AG04449 (cell line): ENCODE measurements at regions not wholly inside any gene's neighbourhood (a gene's known extent, or its start where the extent isn't known, plus 50 kb on each side); places are given as distances from the start of the nearest gene placed in this dataset.

ENCODE experiments used
- CTCF ChIA-PET: fragments of 350-600 bp; formaldehyde crosslinking; extraction: SDS; loops from one replicate; lab custom pipeline; 2021; ENCODE audit warnings: antibody characterized with exemption; lab: Yijun Ruan, JAX
- POLR2A ChIA-PET: fragments of 400-600, 350-600 bp; formaldehyde crosslinking; extraction: SDS; loops from one replicate; lab custom pipeline; 2020; ENCODE audit warnings: antibody characterized with exemption, inconsistent platforms; lab: Yijun Ruan, JAX
- DNase-seq: peaks from one replicate; pipeline ENCODE4 v3.0.0-alpha.2; 2010; ENCODE audit warnings: low read depth, low spot score
- H3K4me3 ChIP-seq: 2 replicates; pipeline ENCODE4 v1.5.1; 2011; ENCODE audit warnings: low read depth, mild to moderate bottlenecking, control low read depth, low read length
- CTCF ChIP-seq: IDR thresholded peaks from one replicate; pipeline ENCODE4 v1.5.1; 2011; ENCODE audit warnings: mild to moderate bottlenecking, moderate library complexity, low read length, control low read depth, inconsistent platforms; ENCODE audit not compliant: insufficient read depth; ENCODE audit errors: missing control alignments

DNA sequence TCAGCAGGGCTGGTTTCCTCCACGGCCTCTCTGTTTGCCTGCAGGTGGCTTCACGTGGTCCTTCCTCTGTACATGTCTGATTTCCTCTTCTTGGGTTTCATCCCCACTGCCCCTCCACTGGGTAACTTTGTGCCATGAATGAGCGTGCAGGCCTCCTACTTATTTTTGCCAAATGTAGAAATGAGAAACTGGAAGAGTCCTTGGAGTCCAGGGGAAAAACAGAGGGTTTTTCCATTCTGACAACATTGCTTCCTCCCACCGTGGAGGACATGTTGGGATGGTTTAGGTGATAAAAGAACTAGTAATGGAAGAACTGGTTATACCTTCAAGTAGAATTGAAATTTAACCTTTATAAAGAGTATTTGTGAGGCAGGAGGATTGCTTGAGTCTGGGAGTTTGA, 699.5 kb downstream of the QKI start:
- DNase-seq: no peak
- ChIA-PET CTCF (no interaction called here), POLR2A (no interaction called here)
- TF ChIP-seq CTCF: no peak
- H3K4me3 ChIP-seq: no peak overlapping the region

- ChIA-PET POLR2A (no interaction called here), CTCF (no interaction called here)
- H3K4me3 ChIP-seq: no peak overlapping the region
- no peak for TF ChIP-seq CTCF
- DNase-seq: no peak
Measured at GRCh38 chr6:164113637-164114036, 699.1 kb downstream of the QKI start.

DNA sequence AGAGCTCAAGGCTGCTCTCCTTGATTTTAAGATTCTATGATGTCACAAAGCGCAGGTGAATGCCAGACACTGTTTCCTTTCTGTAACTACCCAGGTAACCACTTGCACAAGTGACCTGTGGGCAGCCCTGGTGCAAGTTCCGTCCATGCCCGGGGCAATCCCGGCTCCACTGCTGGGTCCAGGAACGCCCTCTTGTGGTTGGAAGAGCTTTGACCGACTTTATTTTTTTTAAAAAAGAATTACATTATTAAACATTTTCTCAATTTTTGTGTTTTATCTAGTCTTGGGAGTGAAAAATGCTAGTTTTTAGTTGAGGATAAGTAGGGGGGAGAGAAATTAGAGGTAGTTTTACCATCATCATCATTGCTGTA, 695.2 kb downstream of the QKI start:
- no peak overlapping the region for H3K4me3 ChIP-seq
- POLR2A ChIA-PET: no interaction called here
- CTCF ChIA-PET: no interaction called here
- no peak for DNase-seq
- no peak for TF ChIP-seq CTCF

- H3K4me3 ChIP-seq: no peak overlapping the region
- POLR2A ChIA-PET: no interaction called here
- no peak for TF ChIP-seq CTCF
- CTCF ChIA-PET: no interaction called here
- no peak for DNase-seq
Measured at GRCh38 chr6:164108869-164109769, 694.6 kb downstream of the QKI start.

GRCh38 chr6:164108092-164108491, 693.6 kb downstream of the QKI start:
- CTCF ChIA-PET: no interaction called here
- no peak overlapping the region for H3K4me3 ChIP-seq

More at GRCh38 chr6:164108092-164108491, 693.6 kb downstream of the QKI start:
- POLR2A ChIA-PET: no interaction called here
- no peak for DNase-seq
- no peak for TF ChIP-seq CTCF
